Chondrocyte (in vitro differentiated cells): ENCODE measurements at regions not wholly inside any gene's neighbourhood (a gene's known extent, or its start where the extent isn't known, plus 50 kb on each side); places are given as distances from the start of the nearest gene placed in this dataset.
A peak's percentile ranks its signal among the peaks of the same experiment; 100 is the strongest.

ENCODE experiments used
- DNase-seq: peaks from one replicate; pipeline ENCODE4 v3.0.0; 2021; ENCODE audit warnings: mixed read lengths, low spot score
- H3K27ac Mint-ChIP-seq: one replicate; pipeline ENCODE4 v1.8.0; 2021; ENCODE audit warnings: mild to moderate bottlenecking, moderate library complexity, mixed read lengths; ENCODE audit not compliant: unreplicated experiment
- H3K27me3 Mint-ChIP-seq: 2 replicates; pipeline ENCODE4 v1.8.0; 2021; ENCODE audit warnings: low read depth, mixed read lengths
- H3K36me3 Mint-ChIP-seq: 2 replicates; pipeline ENCODE4 v1.8.0; 2021; ENCODE audit warnings: low read depth, mixed read lengths
- H3K4me1 Mint-ChIP-seq: 2 replicates; pipeline ENCODE4 v1.8.0; 2021; ENCODE audit warnings: low read depth, mild to moderate bottlenecking, mixed read lengths
- H3K4me3 Mint-ChIP-seq: one replicate; pipeline ENCODE4 v1.8.0; 2021; ENCODE audit warnings: mild to moderate bottlenecking, moderate library complexity, mixed read lengths; ENCODE audit not compliant: unreplicated experiment
- H3K9me3 Mint-ChIP-seq: 2 replicates; pipeline ENCODE4 v1.8.0; 2021; ENCODE audit warnings: low read depth, mixed read lengths
- CTCF ChIP-seq: fragments of 200-600 bp; sonication (generic); IDR thresholded peaks from 2 replicates; pipeline ENCODE4 v1.5.0; 2021; ENCODE audit warnings: antibody characterized with exemption, mild to moderate bottlenecking, moderate library complexity

GRCh38 chr4:181538431-181538830, 704.8 kb upstream of the TENM3 start:
- H3K9me3 Mint-ChIP-seq = peaks cover 2% of the 10 kb centered on the region
- DNase-seq = no peak
- no peak overlapping the region for H3K4me3 Mint-ChIP-seq
- no peaks in the 10 kb centered on the region for H3K4me1 Mint-ChIP-seq
- no peak for TF ChIP-seq CTCF
- H3K36me3 Mint-ChIP-seq = no peaks in the 10 kb centered on the region
- no peak overlapping the region for H3K27ac Mint-ChIP-seq
- no peaks in the 10 kb centered on the region for H3K27me3 Mint-ChIP-seq

GRCh38 chr4:181541396-181541795, 701.8 kb upstream of the TENM3 start:
- TF ChIP-seq CTCF = no peak
- no peak for DNase-seq
- Mint-ChIP-seq H3K27me3 (no peaks in the 10 kb centered on the region), H3K27ac (no peak overlapping the region), H3K4me3 (no peak overlapping the region), H3K9me3 (peaks cover 2% of the 10 kb centered on the region), H3K4me1 (no peaks in the 10 kb centered on the region), H3K36me3 (no peaks in the 10 kb centered on the region)

- no peak overlapping the region for H3K4me3 Mint-ChIP-seq
- no peaks in the 10 kb centered on the region for H3K36me3 Mint-ChIP-seq
- H3K9me3 Mint-ChIP-seq = no peaks in the 10 kb centered on the region
- no peak for DNase-seq
- H3K27ac Mint-ChIP-seq = peak overlapping the region; percentile 91
- TF ChIP-seq CTCF = no peak
- no peaks in the 10 kb centered on the region for H3K27me3 Mint-ChIP-seq
- peaks cover 7% of the 10 kb centered on the region for H3K4me1 Mint-ChIP-seq
These were observed 694.2 kb upstream of the TENM3 start for GRCh38 chr4:181548873-181549575.

GRCh38 chr4:181549576-181550188, 693.5 kb upstream of the TENM3 start:
- H3K4me1 Mint-ChIP-seq = peaks cover 7% of the 10 kb centered on the region
- no peaks in the 10 kb centered on the region for H3K36me3 Mint-ChIP-seq
- H3K4me3 Mint-ChIP-seq = no peak overlapping the region
- DNase-seq = no peak
- no peak for TF ChIP-seq CTCF
- H3K27ac Mint-ChIP-seq = peak overlapping the region; percentile 12
- H3K27me3 Mint-ChIP-seq = no peaks in the 10 kb centered on the region
- no peaks in the 10 kb centered on the region for H3K9me3 Mint-ChIP-seq

- Mint-ChIP-seq H3K9me3 (no peaks in the 10 kb centered on the region), H3K4me3 (no peak overlapping the region), H3K4me1 (peaks cover 7% of the 10 kb centered on the region), H3K36me3 (no peaks in the 10 kb centered on the region), H3K27ac (no peak overlapping the region), H3K27me3 (no peaks in the 10 kb centered on the region)
- TF ChIP-seq CTCF = no peak
- no peak for DNase-seq
These were observed 692.8 kb upstream of the TENM3 start for GRCh38 chr4:181550381-181550780.
